ENCODE measurements at regions not wholly inside any gene's neighbourhood (a gene's known extent, or its start where the extent isn't known, plus 50 kb on each side); places are given as distances from the start of the nearest gene placed in this dataset.
A peak's percentile ranks its signal among the peaks of the same experiment; 100 is the strongest.

GRCh38 chr12:89253488-89253887, 98.8 kb downstream of the DUSP6 start:
- DNase-seq, result no peak

- DNase-seq, result no peak
Observed at GRCh38 chr12:89252284-89252683, 100.0 kb downstream of the DUSP6 start.

- no peak for DNase-seq
Observed at GRCh38 chr12:89251342-89252271, 100.7 kb downstream of the DUSP6 start.

DNA sequence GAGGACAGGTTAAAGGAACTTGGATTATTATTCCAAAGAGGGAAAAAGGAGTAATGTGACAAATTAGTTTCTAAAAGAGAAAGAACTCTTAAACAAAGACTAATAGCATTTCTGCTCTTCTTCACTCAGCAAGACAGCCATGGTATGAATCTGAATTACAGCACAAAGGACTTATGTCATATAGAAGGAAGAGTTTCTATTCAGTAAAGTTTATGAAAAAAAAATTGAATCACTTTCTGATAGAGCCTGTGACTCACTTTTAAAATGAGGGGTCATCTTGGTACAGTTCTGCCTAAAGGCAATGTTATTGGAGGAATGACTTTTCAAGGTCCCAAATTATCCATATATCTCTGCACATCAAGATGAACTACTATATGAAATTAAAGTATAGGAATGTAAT, 101.7 kb downstream of the DUSP6 start:
- DNase-seq, result no peak

GRCh38 chr12:89250213-89250612, 102.1 kb downstream of the DUSP6 start:
- no peak for DNase-seq

DNA sequence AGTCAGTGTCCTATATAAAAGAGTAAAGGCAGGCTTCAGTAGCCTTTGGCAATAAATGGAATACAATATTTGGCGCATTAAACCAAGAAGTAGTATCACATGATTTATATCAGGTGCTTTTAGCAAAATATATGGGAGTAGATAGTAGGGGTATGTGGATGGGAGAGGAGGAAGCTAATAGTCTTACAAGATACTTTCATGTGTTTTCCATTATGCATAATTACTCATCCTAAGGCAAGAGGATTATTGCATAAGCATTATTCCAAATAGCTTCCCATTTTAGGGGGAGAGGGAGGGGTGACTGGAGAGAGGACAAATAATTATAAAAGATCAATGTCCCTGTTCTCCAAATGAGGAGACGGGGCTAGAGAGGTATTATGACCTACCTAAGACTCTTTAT, 104.3 kb downstream of the DUSP6 start:
- no peak for DNase-seq

DNA sequence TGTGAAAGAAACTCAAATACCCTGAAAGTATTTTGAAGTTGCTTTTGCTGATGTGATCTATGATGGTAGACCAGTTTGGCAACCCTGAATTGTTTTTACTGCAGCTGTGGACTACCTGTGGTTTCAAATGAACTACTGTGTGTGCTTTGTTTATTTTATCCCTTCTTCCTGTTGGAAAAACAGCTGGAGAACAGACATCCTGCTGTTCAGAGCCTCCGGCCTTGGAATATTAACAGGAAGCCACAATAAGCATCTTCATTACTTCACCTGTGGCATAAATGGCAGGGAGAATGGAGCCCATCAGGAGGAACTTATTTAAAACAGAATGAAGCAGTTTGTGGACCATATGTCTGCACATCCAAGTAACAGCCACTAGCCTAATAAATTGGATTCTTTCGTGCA, 104.8 kb downstream of the DUSP6 start:
- peak; percentile 26 for DNase-seq

DNA sequence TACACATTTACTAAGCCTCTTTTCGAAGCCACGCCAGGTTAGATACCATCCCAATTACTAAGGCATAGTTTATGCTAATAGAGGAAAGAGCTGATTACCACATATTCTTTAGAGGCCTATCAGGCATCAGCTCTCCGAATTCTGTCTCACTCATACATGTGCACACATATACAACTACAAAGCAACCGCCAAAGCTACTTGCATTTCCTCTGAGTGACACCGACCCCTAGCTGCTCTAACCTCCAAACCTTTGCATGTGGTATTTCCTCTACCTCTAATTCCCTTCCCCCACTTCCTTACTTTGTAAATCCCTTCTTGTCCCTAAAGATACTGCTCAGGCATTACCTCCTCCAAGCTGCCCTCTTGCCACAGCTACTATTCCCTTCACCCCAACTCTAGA, 107.2 kb downstream of the DUSP6 start:
- no peak for DNase-seq

DNA sequence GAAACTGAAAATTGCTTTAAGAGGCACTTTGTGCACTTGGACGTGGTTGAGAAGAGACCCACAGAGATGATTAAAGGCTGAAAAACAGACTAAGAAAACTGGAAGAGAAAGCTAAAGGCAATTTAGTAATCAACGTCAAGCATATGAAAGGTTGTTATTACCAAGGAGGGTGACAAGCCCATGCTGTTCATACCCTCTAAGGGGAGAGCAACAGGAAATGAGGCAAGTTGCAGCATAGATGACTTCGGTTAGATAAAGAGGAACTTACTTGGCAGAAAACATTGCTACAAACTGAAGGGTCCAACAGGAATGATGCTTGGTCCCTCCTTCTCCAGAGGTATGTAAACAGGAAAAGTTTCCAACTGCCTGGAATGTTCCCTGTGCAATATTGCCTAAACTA, 107.8 kb downstream of the DUSP6 start:
- no peak for DNase-seq

GRCh38 chr12:89243771-89244170, 108.5 kb downstream of the DUSP6 start:
- no peak for DNase-seq

GRCh38 chr12:89239534-89239933, 112.8 kb downstream of the DUSP6 start:
- DNase-seq, result no peak

- DNase-seq, result no peak
Observed at GRCh38 chr12:89238593-89238992, 113.7 kb downstream of the DUSP6 start.

DNA sequence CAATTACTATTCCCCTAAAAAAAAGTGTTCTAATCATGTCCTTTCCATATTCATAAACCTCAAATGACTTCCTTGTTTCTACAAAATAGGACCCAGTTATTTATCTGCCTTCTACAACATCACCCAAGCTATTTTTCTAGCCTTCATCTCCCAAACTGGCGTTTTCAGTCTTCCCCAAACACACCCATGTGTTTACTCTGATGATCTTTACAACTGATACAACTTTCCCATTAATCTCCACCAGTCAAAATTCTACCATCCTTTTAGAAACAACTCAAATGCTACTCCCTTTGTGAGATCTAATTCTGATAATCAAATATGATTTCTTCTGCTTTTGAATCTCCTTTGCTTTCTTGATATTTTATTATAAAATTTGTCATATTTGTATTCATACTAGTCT, 114.5 kb downstream of the DUSP6 start:
- no peak for DNase-seq

DNA sequence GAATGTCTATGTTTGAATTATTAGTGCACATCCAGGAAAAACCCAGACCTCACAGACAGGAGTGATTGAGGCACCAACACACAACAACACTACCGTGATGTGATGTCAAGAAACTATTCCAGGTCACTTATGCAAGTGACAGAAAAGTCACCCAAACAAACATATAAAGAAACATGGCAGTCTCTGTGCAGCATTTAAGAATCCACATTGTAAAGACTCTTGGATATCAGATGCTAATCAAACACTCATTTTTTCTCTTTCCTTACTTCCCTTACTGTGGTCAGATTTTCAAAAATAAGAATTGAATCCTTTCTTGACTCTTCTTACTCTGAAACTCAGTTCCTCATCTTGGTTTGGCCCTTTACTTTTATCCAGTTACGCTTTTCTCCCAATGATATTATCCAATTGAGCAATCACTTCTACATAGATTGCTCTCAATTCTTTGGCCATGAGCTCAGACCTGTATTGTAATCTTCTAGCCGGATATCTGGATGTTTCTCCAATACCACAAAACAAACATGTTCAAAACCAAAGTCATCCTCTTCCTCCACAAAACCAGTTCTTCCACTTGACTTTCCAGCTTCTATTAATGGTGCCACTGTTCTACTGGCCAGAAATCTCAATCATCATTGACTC, 115.4 kb downstream of the DUSP6 start:
- DNase-seq, result no peak

DNA sequence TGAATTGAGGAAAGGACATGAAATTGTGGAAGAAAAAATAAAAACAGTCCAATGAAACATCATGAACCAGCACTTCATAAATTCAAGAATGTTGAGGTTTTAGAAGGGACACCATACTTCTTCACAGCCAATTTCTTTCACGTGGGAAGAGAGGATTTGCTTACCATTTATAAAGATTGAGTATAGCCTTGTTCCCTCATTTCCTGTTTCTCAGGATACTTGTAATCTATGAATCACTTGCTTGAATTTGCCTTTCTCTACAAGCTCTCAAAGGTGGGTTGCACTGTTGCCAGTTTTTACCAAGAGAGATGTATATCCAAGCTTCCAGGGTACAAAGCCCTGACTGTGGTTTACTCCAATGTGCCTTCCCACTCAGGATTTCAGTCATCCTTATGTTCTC, 116.1 kb downstream of the DUSP6 start:
- DNase-seq, result no peak

GRCh38 chr12:89235189-89235993, 116.9 kb downstream of the DUSP6 start:
- no peak for DNase-seq

- no peak for DNase-seq
Observed at GRCh38 chr12:89234324-89235114, 117.8 kb downstream of the DUSP6 start.

DNA sequence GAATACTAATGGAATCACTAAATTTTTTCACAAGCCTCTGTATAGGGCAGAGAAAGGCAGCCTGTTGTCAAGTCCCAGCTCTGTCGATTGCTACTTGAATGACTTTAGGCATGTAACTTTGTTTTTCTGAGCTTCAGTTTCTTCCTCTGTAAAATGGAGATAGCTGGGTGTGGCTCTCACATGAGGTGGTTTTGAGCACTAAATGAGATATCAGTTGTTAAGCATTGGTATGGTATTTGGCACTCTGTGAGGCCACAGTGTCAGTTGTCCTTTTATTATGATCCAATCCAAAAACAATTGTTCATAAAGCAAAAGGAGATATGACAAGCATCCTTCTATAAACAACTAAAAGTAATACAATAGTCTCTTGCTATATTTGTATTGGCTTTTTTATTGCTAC, 120.6 kb downstream of the DUSP6 start:
- DNase-seq, result no peak

DNA sequence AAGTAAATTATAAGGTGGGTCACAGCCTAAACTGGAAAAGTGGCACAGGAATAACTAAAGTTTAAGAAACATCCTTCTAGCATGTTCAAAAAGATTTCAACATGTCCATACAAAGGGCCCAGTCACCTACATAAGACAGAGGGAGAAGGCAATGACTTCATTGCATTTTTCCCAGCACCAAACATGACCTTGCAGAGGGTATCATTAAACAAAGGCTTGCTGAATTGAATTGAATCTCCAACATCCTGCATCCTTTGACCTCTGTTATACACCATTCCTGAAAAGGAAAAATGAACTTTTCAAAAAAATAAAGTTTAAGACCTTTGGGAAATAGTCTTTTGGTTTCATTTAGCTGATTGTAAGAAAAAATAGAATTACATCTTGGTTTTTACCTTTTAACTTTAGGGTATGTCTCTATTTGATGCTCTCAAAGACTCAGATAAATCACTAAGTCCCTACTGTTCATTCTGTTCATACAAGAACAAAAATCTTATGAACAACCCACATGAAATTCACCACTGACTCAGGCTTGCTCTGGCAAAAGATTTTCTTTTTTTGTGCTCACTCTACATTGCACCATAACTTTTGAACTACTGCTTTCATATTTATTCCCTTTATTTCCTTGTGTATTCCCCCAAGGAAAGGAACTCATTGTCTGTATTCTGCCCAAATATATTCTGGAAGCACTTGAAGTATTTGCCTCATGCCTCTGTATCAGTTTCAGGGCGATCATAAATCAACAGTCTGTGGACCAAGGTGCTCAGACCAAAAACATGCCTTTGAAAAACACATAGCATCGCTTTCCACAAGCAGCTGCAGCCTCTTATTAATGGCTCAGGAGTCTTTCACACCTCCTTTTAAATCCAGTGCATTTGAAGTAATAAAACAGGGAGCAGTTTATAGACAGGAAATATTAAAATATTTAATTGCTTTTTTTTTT, 121.7 kb downstream of the DUSP6 start:
- DNase-seq, result no peak

GRCh38 chr12:89228491-89228890, 123.8 kb downstream of the DUSP6 start:
- no peak for DNase-seq

- no peak for DNase-seq
Observed at GRCh38 chr12:89227774-89228173, 124.5 kb downstream of the DUSP6 start.

Measured in NCI-H2081 treated with DMSO at 0.1 percent for 48 hours (cell line).